Kidney epithelial cell (primary cell): ENCODE measurements at regions not wholly inside any gene's neighbourhood (a gene's known extent, or its start where the extent isn't known, plus 50 kb on each side); places are given as distances from the start of the nearest gene placed in this dataset.

Experiments used
- DNase-seq: peaks from one replicate; pipeline ENCODE4 v3.0.0-alpha.2; 2010; ENCODE audit warnings: low read depth
- H3K27me3 ChIP-seq: 2 replicates; pipeline ENCODE4 v1.6.0; 2011; ENCODE audit warnings: low read length; ENCODE audit not compliant: control insufficient read depth, insufficient read depth
- H3K36me3 ChIP-seq: 2 replicates; pipeline ENCODE4 v1.5.1; 2011; ENCODE audit warnings: low read length; ENCODE audit not compliant: control insufficient read depth, insufficient read depth
- H3K4me3 ChIP-seq: 2 replicates; pipeline ENCODE4 v1.5.1; 2011; ENCODE audit warnings: low read depth, mild to moderate bottlenecking, control low read depth, low read length
- CTCF ChIP-seq: IDR thresholded peaks from 2 replicates; pipeline ENCODE4 v1.5.1; 2011; ENCODE audit warnings: mild to moderate bottlenecking, moderate library complexity, low read length, control low read depth, inconsistent platforms; ENCODE audit not compliant: insufficient read depth, poor library complexity, severe bottlenecking

GRCh38 chr1:216778737-216779136 is 55.5 kb upstream of the ESRRG start:
- Histone ChIP-seq H3K27me3 (no peaks in the 10 kb centered on the region), H3K4me3 (no peak overlapping the region), H3K36me3 (no peaks in the 10 kb centered on the region)
- TF ChIP-seq CTCF = no peak
- no peak for DNase-seq

GRCh38 chr1:216777148-216777547 is 53.9 kb upstream of the ESRRG start:
- H3K27me3 ChIP-seq = no peaks in the 10 kb centered on the region
- H3K4me3 ChIP-seq = no peak overlapping the region
- no peak for DNase-seq
- no peak for TF ChIP-seq CTCF
- no peaks in the 10 kb centered on the region for H3K36me3 ChIP-seq
